ENCODE measurements at regions not wholly inside any gene's neighbourhood (a gene's known extent, or its start where the extent isn't known, plus 50 kb on each side); places are given as distances from the start of the nearest gene placed in this dataset.

GRCh38 chr3:152760024-152760563, 74.8 kb upstream of the P2RY1 start:
- H4K8ac ChIP-seq (ENCODE audit: low read length) = no peak overlapping the region
- no peak overlapping the region for H2BK5ac ChIP-seq (ENCODE audit: low read depth, low read length, poor library complexity, severe bottlenecking)
- H3K36me3 ChIP-seq (ENCODE audit: control insufficient read depth in 1 of 2, insufficient read depth in 2 of 2, low read depth in 1 of 2, low read length in 2 of 2) = no peaks in the 10 kb centered on the region
- no peaks in the 10 kb centered on the region for H3K4me1 ChIP-seq (ENCODE audit: control insufficient read depth, insufficient read depth, low read depth, low read length)
- no peak overlapping the region for H4K91ac ChIP-seq (ENCODE audit: low read length)
- H3K27me3 ChIP-seq (ENCODE audit: control insufficient read depth in 1 of 2, insufficient read depth in 1 of 2, low read length in 2 of 2) = no peaks in the 10 kb centered on the region
- no peak for DNase-seq
- 94% methylated on average over 4 of the region's 4 CpGs for whole genome bisulfite sequencing
- no peak overlapping the region for H3K14ac ChIP-seq (ENCODE audit: low read length in 2 of 2)
- H2AK5ac ChIP-seq (ENCODE audit: low read length, severe bottlenecking) = no peak overlapping the region
- no peak overlapping the region for H2BK15ac ChIP-seq (ENCODE audit: low read depth, poor library complexity, severe bottlenecking)
- no peak overlapping the region for H3K23ac ChIP-seq (ENCODE audit: low read length in 2 of 2)
- H3K4me3 ChIP-seq (ENCODE audit: insufficient read depth in 1 of 2, low read depth in 1 of 2, low read length in 2 of 2) = no peak overlapping the region
- no peak overlapping the region for H2BK12ac ChIP-seq (ENCODE audit: low read length in 2 of 2)
- H3K9ac ChIP-seq (ENCODE audit: low read length) = no peak overlapping the region
- H3K4me2 ChIP-seq (ENCODE audit: low read length, poor library complexity, severe bottlenecking) = no peak overlapping the region
- H2BK120ac ChIP-seq (ENCODE audit: low read depth, low read length) = no peak overlapping the region
- no peak overlapping the region for H2AFZ ChIP-seq (ENCODE audit: low read depth, low read length)
- no peak overlapping the region for H3K4ac ChIP-seq (ENCODE audit: low read depth in 1 of 2, low read length in 2 of 2)
- no peaks in the 10 kb centered on the region for H3K79me1 ChIP-seq (replicated peaks; ENCODE audit: low read length, poor library complexity, severe bottlenecking)
- no peak overlapping the region for H3K18ac ChIP-seq (ENCODE audit: low read depth in 1 of 2, low read length in 2 of 2)
- H3K27ac ChIP-seq (ENCODE audit: low read length, poor library complexity, severe bottlenecking) = no peak overlapping the region
- H3K9me3 ChIP-seq (ENCODE audit: control insufficient read depth, low read length) = no peaks in the 10 kb centered on the region

GRCh38 chr3:152760591-152760990, 74.3 kb upstream of the P2RY1 start:
- no peak overlapping the region for H3K4me2 ChIP-seq (ENCODE audit: low read length, poor library complexity, severe bottlenecking)
- no peak overlapping the region for H3K4me3 ChIP-seq (ENCODE audit: insufficient read depth in 1 of 2, low read depth in 1 of 2, low read length in 2 of 2)
- H4K91ac ChIP-seq (ENCODE audit: low read length) = no peak overlapping the region
- no peak overlapping the region for H2BK5ac ChIP-seq (ENCODE audit: low read depth, low read length, poor library complexity, severe bottlenecking)
- no peaks in the 10 kb centered on the region for H3K79me1 ChIP-seq (replicated peaks; ENCODE audit: low read length, poor library complexity, severe bottlenecking)
- no peak overlapping the region for H2BK120ac ChIP-seq (ENCODE audit: low read depth, low read length)
- H2BK12ac ChIP-seq (ENCODE audit: low read length in 2 of 2) = no peak overlapping the region
- H3K14ac ChIP-seq (ENCODE audit: low read length in 2 of 2) = no peak overlapping the region
- no peak overlapping the region for H2AK5ac ChIP-seq (ENCODE audit: low read length, severe bottlenecking)
- no peak overlapping the region for H3K23ac ChIP-seq (ENCODE audit: low read length in 2 of 2)
- no peak overlapping the region for H3K4ac ChIP-seq (ENCODE audit: low read depth in 1 of 2, low read length in 2 of 2)
- H2BK15ac ChIP-seq (ENCODE audit: low read depth, poor library complexity, severe bottlenecking) = no peak overlapping the region
- no peak overlapping the region for H4K8ac ChIP-seq (ENCODE audit: low read length)
- no peak overlapping the region for H2AFZ ChIP-seq (ENCODE audit: low read depth, low read length)
- DNase-seq = no peak
- H3K18ac ChIP-seq (ENCODE audit: low read depth in 1 of 2, low read length in 2 of 2) = no peak overlapping the region
- no peaks in the 10 kb centered on the region for H3K4me1 ChIP-seq (ENCODE audit: control insufficient read depth, insufficient read depth, low read depth, low read length)
- no peak overlapping the region for H3K9ac ChIP-seq (ENCODE audit: low read length)
- no peaks in the 10 kb centered on the region for H3K9me3 ChIP-seq (ENCODE audit: control insufficient read depth, low read length)
- no peak overlapping the region for H3K27ac ChIP-seq (ENCODE audit: low read length, poor library complexity, severe bottlenecking)
- H3K36me3 ChIP-seq (ENCODE audit: control insufficient read depth in 1 of 2, insufficient read depth in 2 of 2, low read depth in 1 of 2, low read length in 2 of 2) = no peaks in the 10 kb centered on the region
- no CpG with 5 or more reads among the region's 3 CpGs for WGBS
- H3K27me3 ChIP-seq (ENCODE audit: control insufficient read depth in 1 of 2, insufficient read depth in 1 of 2, low read length in 2 of 2) = no peaks in the 10 kb centered on the region

GRCh38 chr3:152768478-152768877, 66.5 kb upstream of the P2RY1 start:
- Histone ChIP-seq H3K4me2 (ENCODE audit: low read length, poor library complexity, severe bottlenecking) (no peak overlapping the region), H2BK5ac (ENCODE audit: low read depth, low read length, poor library complexity, severe bottlenecking) (no peak overlapping the region), H3K14ac (ENCODE audit: low read length in 2 of 2) (no peak overlapping the region), H3K4me3 (ENCODE audit: insufficient read depth in 1 of 2, low read depth in 1 of 2, low read length in 2 of 2) (no peak overlapping the region), H4K8ac (ENCODE audit: low read length) (no peak overlapping the region), H4K91ac (ENCODE audit: low read length) (no peak overlapping the region), H3K27ac (ENCODE audit: low read length, poor library complexity, severe bottlenecking) (no peak overlapping the region), H3K4me1 (ENCODE audit: control insufficient read depth, insufficient read depth, low read depth, low read length) (no peaks in the 10 kb centered on the region), H3K9ac (ENCODE audit: low read length) (no peak overlapping the region), H3K18ac (ENCODE audit: low read depth in 1 of 2, low read length in 2 of 2) (no peak overlapping the region), H3K27me3 (ENCODE audit: control insufficient read depth in 1 of 2, insufficient read depth in 1 of 2, low read length in 2 of 2) (no peaks in the 10 kb centered on the region), H3K9me3 (ENCODE audit: control insufficient read depth, low read length) (no peaks in the 10 kb centered on the region), H3K4ac (ENCODE audit: low read depth in 1 of 2, low read length in 2 of 2) (no peak overlapping the region), H2BK15ac (ENCODE audit: low read depth, poor library complexity, severe bottlenecking) (no peak overlapping the region), H3K36me3 (ENCODE audit: control insufficient read depth in 1 of 2, insufficient read depth in 2 of 2, low read depth in 1 of 2, low read length in 2 of 2) (no peaks in the 10 kb centered on the region), H2AK5ac (ENCODE audit: low read length, severe bottlenecking) (no peak overlapping the region), H3K23ac (ENCODE audit: low read length in 2 of 2) (no peak overlapping the region), H2BK12ac (ENCODE audit: low read length in 2 of 2) (no peak overlapping the region), H3K79me1 (replicated peaks; ENCODE audit: low read length, poor library complexity, severe bottlenecking) (no peaks in the 10 kb centered on the region), H2BK120ac (ENCODE audit: low read depth, low read length) (no peak overlapping the region), H2AFZ (ENCODE audit: low read depth, low read length) (no peak overlapping the region)
- DNase-seq = no peak
- WGBS = 95% methylated on average over 3 of the region's 3 CpGs

GRCh38 chr3:152769523-152769922, 65.4 kb upstream of the P2RY1 start:
- Histone ChIP-seq H3K27me3 (ENCODE audit: control insufficient read depth in 1 of 2, insufficient read depth in 1 of 2, low read length in 2 of 2) (no peaks in the 10 kb centered on the region), H2BK12ac (ENCODE audit: low read length in 2 of 2) (no peak overlapping the region), H2AFZ (ENCODE audit: low read depth, low read length) (no peak overlapping the region), H3K36me3 (ENCODE audit: control insufficient read depth in 1 of 2, insufficient read depth in 2 of 2, low read depth in 1 of 2, low read length in 2 of 2) (no peaks in the 10 kb centered on the region), H2BK5ac (ENCODE audit: low read depth, low read length, poor library complexity, severe bottlenecking) (no peak overlapping the region), H4K91ac (ENCODE audit: low read length) (no peak overlapping the region), H3K4me3 (ENCODE audit: insufficient read depth in 1 of 2, low read depth in 1 of 2, low read length in 2 of 2) (no peak overlapping the region), H3K18ac (ENCODE audit: low read depth in 1 of 2, low read length in 2 of 2) (no peak overlapping the region), H3K9me3 (ENCODE audit: control insufficient read depth, low read length) (no peaks in the 10 kb centered on the region), H3K4me2 (ENCODE audit: low read length, poor library complexity, severe bottlenecking) (no peak overlapping the region), H2BK120ac (ENCODE audit: low read depth, low read length) (no peak overlapping the region), H3K4me1 (ENCODE audit: control insufficient read depth, insufficient read depth, low read depth, low read length) (no peaks in the 10 kb centered on the region), H4K8ac (ENCODE audit: low read length) (no peak overlapping the region), H3K14ac (ENCODE audit: low read length in 2 of 2) (no peak overlapping the region), H3K23ac (ENCODE audit: low read length in 2 of 2) (no peak overlapping the region), H2AK5ac (ENCODE audit: low read length, severe bottlenecking) (no peak overlapping the region), H3K4ac (ENCODE audit: low read depth in 1 of 2, low read length in 2 of 2) (no peak overlapping the region), H3K27ac (ENCODE audit: low read length, poor library complexity, severe bottlenecking) (no peak overlapping the region), H3K79me1 (replicated peaks; ENCODE audit: low read length, poor library complexity, severe bottlenecking) (no peaks in the 10 kb centered on the region), H2BK15ac (ENCODE audit: low read depth, poor library complexity, severe bottlenecking) (no peak overlapping the region), H3K9ac (ENCODE audit: low read length) (no peak overlapping the region)
- DNase-seq = peak; percentile 63
